Upper lobe of left lung (tissue), 4 donors: ENCODE measurements at regions not wholly inside any gene's neighbourhood (a gene's known extent, or its start where the extent isn't known, plus 50 kb on each side); places are given as distances from the start of the nearest gene placed in this dataset.

Experiments used
- CTCF ChIP-seq, 6 experiments: fragments of 450-650 bp in 4 of 6; fragments of 200-600 bp in 2 of 6; sonication (generic) in 2 of 6; IDR thresholded peaks; one replicate each; pipeline ENCODE4 v1.5.1; 2016 to 2019; ENCODE audit warnings: antibody characterized with exemption in 6 of 6
- POLR2A ChIP-seq, 4 donors: fragments of 450-650 bp; IDR thresholded peaks; one replicate each; pipeline ENCODE4 v1.5.1; 2016 to 2017; ENCODE audit warnings: antibody characterized with exemption in 4 of 4, mild to moderate bottlenecking in 2 of 4

GRCh38 chr6:134821397-134821796 lies 128.5 kb downstream of the ALDH8A1 start:
- TF ChIP-seq CTCF (IDR thresholded peaks at IDR 0.05) (no peak), POLR2A (IDR thresholded peaks at IDR 0.05) (no peak)
